ENCODE measurements at regions not wholly inside any gene's neighbourhood (a gene's known extent, or its start where the extent isn't known, plus 50 kb on each side); places are given as distances from the start of the nearest gene placed in this dataset.
"Not testable (repeated sequence)": the region's sequence is repeated elsewhere in the genome, so short reads cannot be mapped to it uniquely, and the experiment has no call there.

GRCh38 chr2:150063931-150064548, 423.4 kb downstream of the RND3 start:
- TF ChIP-seq ZFX (IDR thresholded peaks at IDR 0.05; ENCODE audit: borderline replicate concordance) = no peak
- no peak for TF ChIP-seq CTCF (IDR thresholded peaks at IDR 0.05)
- H3K27ac ChIP-seq = no peak overlapping the region

GRCh38 chr2:150063432-150063889, 424.0 kb downstream of the RND3 start:
- no peak overlapping the region for H3K27ac ChIP-seq
- TF ChIP-seq ZFX (IDR thresholded peaks at IDR 0.05; ENCODE audit: borderline replicate concordance) = no peak
- TF ChIP-seq CTCF (IDR thresholded peaks at IDR 0.05) = no peak

GRCh38 chr2:150062416-150062815, 425.1 kb downstream of the RND3 start:
- TF ChIP-seq ZFX (IDR thresholded peaks at IDR 0.05; ENCODE audit: borderline replicate concordance) (no peak), CTCF (IDR thresholded peaks at IDR 0.05) (no peak)
- H3K27ac ChIP-seq = no peak overlapping the region

- H3K27ac ChIP-seq = no peak overlapping the region
Observed at GRCh38 chr2:150060341-150060740, 427.1 kb downstream of the RND3 start.

GRCh38 chr2:150059676-150060075, 427.8 kb downstream of the RND3 start:
- not testable (repeated sequence) for H3K27ac ChIP-seq

More at GRCh38 chr2:150060341-150060740, 427.1 kb downstream of the RND3 start:
- TF ChIP-seq CTCF (IDR thresholded peaks at IDR 0.05) (no peak), ZFX (IDR thresholded peaks at IDR 0.05; ENCODE audit: borderline replicate concordance) (no peak)

GRCh38 chr2:150052457-150052856, 435.0 kb downstream of the RND3 start:
- no peak overlapping the region for H3K27ac ChIP-seq
- TF ChIP-seq ZFX (IDR thresholded peaks at IDR 0.05; ENCODE audit: borderline replicate concordance) = no peak
- no peak for TF ChIP-seq CTCF (IDR thresholded peaks at IDR 0.05)

GRCh38 chr2:150051004-150051403, 436.5 kb downstream of the RND3 start:
- H3K27ac ChIP-seq = no peak overlapping the region
- TF ChIP-seq CTCF (IDR thresholded peaks at IDR 0.05) (no peak), ZFX (IDR thresholded peaks at IDR 0.05; ENCODE audit: borderline replicate concordance) (no peak)

- H3K27ac ChIP-seq = no peak overlapping the region
- TF ChIP-seq CTCF (IDR thresholded peaks at IDR 0.05) (no peak), ZFX (IDR thresholded peaks at IDR 0.05; ENCODE audit: borderline replicate concordance) (no peak)
Observed at GRCh38 chr2:150050036-150050435, 437.4 kb downstream of the RND3 start.
